Stimulated activated naive CD4-positive, alpha-beta T cell (primary cell): ENCODE measurements at regions not wholly inside any gene's neighbourhood (a gene's known extent, or its start where the extent isn't known, plus 50 kb on each side); places are given as distances from the start of the nearest gene placed in this dataset.
A peak's percentile ranks its signal among the peaks of the same experiment; 100 is the strongest.
"Not testable (repeated sequence)": the region's sequence is repeated elsewhere in the genome, so short reads cannot be mapped to it uniquely, and the experiment has no call there.

Experiments used
- DNase-seq, 6 experiments: peaks; one replicate each; lab custom pipeline; 2025; lab: John Stamatoyannopoulos, UW

DNA sequence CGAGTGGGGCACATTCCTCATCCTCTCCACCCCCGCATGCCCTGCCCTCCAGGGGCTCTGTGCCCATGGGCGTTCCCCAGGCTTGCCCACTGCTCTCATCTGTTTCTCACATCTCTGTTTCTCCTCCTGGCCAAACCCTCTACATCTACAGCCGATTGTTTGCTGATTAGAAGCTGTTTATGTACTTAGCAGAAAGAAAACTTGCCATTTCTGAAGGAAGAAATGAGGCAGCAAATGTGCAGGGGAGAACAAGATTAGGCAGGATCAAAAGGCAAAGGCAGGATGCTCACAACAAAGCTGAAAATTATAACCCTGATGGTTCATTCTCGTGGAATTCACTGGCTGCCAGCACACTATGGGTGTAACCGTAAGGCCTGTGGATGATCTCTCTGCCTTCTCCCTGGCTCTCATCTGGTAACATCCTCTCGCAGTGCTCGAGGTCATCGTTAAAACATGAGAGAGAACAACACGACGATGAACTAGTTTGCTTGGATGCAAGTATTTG, 111.6 kb upstream of the KLF14 start:
- no peak for DNase-seq

DNA sequence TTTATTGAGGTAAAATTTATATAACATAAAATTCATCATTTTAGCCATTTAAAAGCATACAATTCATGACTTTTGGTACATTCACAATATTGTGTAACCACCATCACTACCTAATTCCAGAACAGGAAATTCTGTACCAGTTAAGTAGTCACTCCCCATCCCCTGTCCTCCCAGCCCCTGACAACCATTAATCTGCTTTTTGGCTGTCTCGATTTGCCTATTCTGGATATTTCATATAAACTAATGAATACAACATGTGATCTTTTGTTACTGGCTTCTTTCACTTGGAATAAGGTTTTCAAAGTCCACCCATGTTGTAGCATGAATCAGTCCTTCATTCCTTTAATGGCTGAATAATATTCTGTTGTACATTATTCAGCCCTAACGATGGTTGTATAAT, 115.6 kb upstream of the KLF14 start:
- DNase-seq: no peak

GRCh38 chr7:130850956-130851355, 116.9 kb upstream of the KLF14 start:
- no peak for DNase-seq

DNA sequence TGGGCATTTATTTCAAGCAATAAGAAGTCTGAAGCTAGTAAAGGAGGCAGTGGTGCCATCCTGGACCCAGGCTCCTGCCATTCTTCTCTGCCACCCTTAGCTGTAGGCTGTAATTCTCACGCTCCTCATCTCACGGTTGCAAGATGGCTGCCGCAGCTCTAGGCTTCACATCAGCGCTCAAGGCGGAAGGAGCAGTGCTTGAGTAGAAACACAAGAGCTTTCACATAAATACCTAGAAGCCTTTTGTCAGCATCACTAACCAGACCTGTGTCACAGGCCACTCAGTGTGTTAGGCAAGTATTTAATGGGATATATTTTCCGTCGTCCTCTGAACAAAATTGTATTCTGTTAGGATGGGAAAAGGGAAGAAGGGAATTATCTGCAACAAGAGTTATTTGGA, 118.9 kb upstream of the KLF14 start:
- DNase-seq: no peak

DNA sequence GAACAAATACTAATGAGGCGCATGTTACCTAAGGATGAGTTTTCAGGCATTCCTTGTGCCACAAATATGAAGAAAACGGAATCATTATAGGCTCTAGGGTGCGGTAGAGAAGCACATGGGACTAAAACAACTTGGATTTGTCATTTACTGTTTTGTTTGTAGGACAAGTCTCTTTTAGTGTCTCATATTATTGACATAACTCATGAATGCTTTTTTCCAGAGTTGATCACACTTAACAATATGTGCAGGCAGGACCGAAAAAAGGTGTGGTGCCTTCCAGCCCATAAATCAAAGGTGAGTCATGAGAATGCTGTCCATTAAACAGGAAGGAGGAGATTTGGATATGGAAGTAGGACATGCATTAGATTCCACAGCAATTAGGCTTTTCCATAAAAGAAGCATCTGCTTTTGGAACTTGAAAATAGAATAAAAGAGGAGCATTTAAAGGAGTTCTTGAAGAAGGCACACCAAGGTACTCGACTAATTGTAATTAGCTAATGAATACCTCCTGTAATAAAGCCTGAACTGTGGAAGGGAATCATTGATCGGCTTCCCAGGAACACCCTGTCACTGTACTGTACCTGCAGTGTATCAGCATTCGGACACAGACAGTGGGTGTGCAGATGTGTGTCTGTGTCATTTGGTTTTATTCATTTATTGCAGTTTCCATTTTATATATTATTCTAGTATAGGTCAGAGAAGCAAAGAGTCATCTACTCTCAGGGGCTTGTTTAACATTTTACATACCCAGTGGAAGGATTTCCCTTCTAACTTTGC, 119.7 kb upstream of the KLF14 start:
- DNase-seq: no peak

GRCh38 chr7:130854481-130854880, 120.5 kb upstream of the KLF14 start:
- no peak for DNase-seq

- DNase-seq: no peak
Observed at GRCh38 chr7:130856866-130857265, 122.9 kb upstream of the KLF14 start.

GRCh38 chr7:130860832-130861231, 126.8 kb upstream of the KLF14 start:
- DNase-seq: not testable (repeated sequence)

DNA sequence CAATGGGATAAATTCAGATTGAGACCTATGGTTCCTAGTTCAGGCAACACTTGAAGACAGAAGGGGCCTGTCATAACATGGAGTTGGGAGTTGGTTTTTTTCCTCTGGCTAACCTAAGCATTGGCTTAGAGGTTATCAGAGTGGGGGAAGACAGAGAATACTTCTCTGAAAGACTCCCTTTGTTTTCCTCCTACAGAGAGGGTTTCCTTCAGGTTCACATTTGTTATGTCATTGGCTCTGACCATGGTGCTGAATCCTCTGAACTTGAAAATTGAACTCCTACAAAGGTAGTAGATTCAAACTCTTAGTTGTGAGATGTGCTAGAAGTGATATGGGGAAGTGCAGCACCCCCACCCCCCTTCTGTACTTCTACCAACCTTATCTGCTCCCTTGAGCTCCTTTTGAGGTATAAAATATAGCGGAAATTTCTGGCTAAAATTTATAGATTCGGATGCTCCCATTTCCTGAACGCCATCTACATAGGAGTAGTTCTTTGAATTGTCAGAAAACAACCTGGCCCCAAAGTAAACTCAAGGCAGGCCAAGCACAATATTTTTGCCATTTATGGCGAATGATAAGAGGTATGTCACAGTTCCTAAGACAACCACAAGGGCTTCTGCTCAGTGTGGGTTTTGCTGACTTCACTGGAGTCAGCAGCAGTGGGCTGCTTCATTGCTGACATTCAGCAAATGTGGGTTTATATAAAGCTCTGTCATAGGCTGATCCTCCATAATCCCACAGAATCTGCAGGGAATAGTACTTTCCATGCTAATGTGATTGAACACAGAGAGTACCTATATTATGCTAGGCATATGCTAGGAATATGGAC, 131.6 kb upstream of the KLF14 start:
- DNase-seq: no peak

GRCh38 chr7:130867039-130867438, 133.0 kb upstream of the KLF14 start:
- no peak for DNase-seq

DNA sequence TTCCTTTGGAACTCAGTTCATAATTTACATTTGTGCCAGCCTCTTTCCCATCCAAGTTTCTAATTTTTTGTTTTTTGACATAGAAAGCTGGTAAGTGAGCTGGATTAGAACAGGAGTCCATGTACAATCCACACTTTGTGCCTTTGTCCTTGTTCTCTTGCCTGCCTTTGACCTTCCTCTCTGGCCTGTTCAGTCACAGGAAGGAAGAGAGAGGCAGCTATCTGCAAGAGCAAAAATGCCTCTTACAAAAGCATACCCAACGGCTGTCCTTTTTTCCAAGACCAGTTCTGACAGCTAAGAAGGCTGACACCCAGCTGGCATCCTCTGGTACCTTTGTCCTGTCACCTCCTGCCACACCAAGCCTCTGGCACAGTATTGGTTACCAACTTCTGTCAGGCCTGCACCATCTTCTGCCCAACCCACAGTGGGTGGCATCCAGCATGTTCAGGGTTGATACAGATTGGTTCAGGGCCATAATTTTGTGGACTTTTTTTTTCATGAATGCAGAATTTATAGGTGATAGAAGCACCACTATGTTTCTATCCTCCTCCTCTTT, 133.7 kb upstream of the KLF14 start:
- DNase-seq: no peak

DNA sequence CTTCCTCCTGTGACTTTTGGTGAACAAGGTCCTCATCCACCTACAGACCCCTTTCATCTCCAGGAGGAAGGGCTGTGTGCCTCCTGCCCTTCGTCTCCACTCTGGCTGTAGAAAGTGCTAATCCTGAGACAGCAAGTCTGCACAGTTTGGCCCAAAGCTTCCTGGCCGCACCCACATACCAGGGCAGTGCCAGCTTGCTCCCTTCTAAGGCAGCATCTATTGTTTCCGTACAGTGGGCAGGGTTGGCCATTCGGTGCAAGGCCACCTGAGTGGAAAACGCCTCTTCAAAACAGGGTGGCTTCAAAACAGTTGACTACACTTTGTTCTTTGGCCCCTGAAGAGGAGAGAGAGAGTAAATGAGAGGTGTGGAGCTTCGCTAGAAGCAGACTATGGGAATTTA, 134.1 kb upstream of the KLF14 start:
- no peak for DNase-seq

- DNase-seq: no peak
Observed at GRCh38 chr7:130869918-130870317, 135.9 kb upstream of the KLF14 start.

GRCh38 chr7:130872341-130872740, 138.3 kb upstream of the KLF14 start:
- DNase-seq: no peak

DNA sequence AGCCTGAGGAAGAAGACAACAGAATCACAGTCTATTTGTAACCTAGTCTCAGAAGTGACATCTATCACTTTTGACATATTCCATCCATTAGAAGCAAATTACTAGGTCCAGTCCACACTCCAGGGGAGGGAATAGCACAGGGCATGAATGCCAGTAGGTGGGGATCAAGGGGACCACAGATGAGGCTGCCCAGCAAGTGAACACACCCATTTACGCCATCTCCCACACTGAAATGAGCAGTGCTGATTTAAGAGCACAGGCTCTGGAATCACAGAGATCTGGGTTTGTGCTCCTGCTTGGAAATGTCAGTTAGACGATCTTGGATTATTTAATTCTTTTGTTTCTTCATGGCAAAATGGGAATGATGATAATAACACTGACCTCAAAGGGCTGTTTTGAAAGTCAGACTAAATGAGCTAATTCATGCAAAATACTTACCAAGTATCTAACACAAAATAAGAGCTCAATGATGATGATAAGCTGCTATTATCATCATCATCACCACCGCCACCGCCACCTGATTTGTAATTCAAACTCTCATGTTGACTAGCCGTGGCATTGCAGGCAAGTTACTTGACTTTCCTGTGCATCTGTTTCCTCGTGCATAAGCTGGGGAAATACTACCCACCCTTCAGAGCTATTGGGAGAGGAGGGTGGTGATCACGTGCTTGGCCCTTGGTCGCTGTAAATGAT, 138.9 kb upstream of the KLF14 start:
- DNase-seq: no peak

- no peak for DNase-seq
Observed at GRCh38 chr7:130874071-130874915, 140.3 kb upstream of the KLF14 start.

GRCh38 chr7:130875265-130875741, 141.3 kb upstream of the KLF14 start:
- peak; percentile 20 to 38 (median 26) for DNase-seq

GRCh38 chr7:130875901-130876300, 141.9 kb upstream of the KLF14 start:
- no peak for DNase-seq

GRCh38 chr7:130877236-130877990, 143.4 kb upstream of the KLF14 start:
- no peak for DNase-seq

DNA sequence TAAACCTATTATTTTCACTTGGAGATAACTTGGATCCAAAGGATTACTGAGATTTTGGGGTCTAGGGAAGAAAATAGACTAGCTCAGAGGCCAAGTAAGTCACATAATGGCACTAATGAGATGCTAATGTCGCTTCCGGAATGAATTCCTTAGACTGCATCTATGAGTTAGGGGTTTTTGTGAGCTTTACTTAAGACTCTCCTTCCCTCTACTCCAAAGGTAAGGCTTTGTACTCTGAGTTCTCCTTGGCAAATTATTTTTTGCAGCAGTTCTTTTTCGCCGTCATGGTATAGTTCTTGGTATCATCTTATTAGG, 143.9 kb upstream of the KLF14 start:
- no peak for DNase-seq

- DNase-seq: no peak
Observed at GRCh38 chr7:130878785-130879184, 144.8 kb upstream of the KLF14 start.
